NT2/D1 (cell line): ENCODE measurements at regions not wholly inside any gene's neighbourhood (a gene's known extent, or its start where the extent isn't known, plus 50 kb on each side); places are given as distances from the start of the nearest gene placed in this dataset.

Experiments used
- DNase-seq: peaks from one replicate; pipeline ENCODE4 v3.0.0-alpha.2; 2011; ENCODE audit warnings: low read depth, low spot score
- H3K27me3 ChIP-seq: 2 replicates; pipeline ENCODE4 v1.6.0; 2011; ENCODE audit warnings: mild to moderate bottlenecking; ENCODE audit not compliant: insufficient read length, insufficient read depth
- H3K36me3 ChIP-seq: 2 replicates; pipeline ENCODE4 v1.6.1; 2011; ENCODE audit warnings: mild to moderate bottlenecking, low read length, mixed read lengths; ENCODE audit not compliant: insufficient read depth, insufficient read length
- H3K4me1 ChIP-seq: 2 replicates; pipeline ENCODE4 v1.5.1; 2011; ENCODE audit not compliant: insufficient read depth, insufficient read length
- H3K4me3 ChIP-seq: 2 replicates; pipeline ENCODE4 v1.5.1; 2011; ENCODE audit warnings: low read depth; ENCODE audit not compliant: insufficient read length
- H3K9ac ChIP-seq: 2 replicates; pipeline ENCODE4 v1.6.0; 2011; ENCODE audit warnings: low read depth; ENCODE audit not compliant: insufficient read length
- H3K9me3 ChIP-seq: 2 replicates; pipeline ENCODE4 v1.5.1; 2011; ENCODE audit warnings: mild to moderate bottlenecking, low read length; ENCODE audit not compliant: insufficient read depth
- SUZ12 ChIP-seq: IDR thresholded peaks from 2 replicates; pipeline ENCODE4 v1.6.1; 2011; ENCODE audit not compliant: insufficient read length, insufficient read depth; ENCODE audit errors: extremely low read depth
- YY1 ChIP-seq: IDR thresholded peaks from 2 replicates; pipeline ENCODE4 v1.6.1; 2011; ENCODE audit not compliant: insufficient read length, insufficient read depth
- ZNF274 ChIP-seq: IDR thresholded peaks from 2 replicates; pipeline ENCODE4 v1.6.1; 2011; ENCODE audit warnings: mild to moderate bottlenecking, low read depth, low read length

DNA sequence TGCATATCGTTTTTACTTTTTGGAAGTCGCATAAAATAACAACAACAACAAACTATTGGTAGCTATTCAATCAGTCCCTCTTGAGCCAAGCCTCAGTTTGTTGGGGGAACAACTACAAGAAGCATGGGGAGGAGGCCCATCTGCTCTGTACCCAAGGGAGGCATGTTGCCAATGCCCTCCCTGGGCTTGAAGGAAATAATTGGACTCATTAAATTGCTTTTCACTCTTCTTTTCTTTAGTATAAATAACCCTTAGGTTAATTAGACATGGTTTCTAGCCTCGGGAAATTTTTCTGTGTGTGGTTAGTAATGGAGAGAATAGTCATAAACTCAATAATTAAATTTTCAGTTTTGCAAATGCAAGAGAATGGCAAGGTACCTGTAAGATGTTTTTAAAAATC, 500.7 kb downstream of the TLE4 start:
- Histone ChIP-seq H3K36me3 (no peaks in the 10 kb centered on the region), H3K4me1 (no peaks in the 10 kb centered on the region), H3K4me3 (no peak overlapping the region), H3K27me3 (no peaks in the 10 kb centered on the region), H3K9me3 (no peaks in the 10 kb centered on the region), H3K9ac (no peak overlapping the region)
- TF ChIP-seq YY1, result no peak
- no peak for TF ChIP-seq ZNF274
- TF ChIP-seq SUZ12, result no peak
- DNase-seq, result no peak

DNA sequence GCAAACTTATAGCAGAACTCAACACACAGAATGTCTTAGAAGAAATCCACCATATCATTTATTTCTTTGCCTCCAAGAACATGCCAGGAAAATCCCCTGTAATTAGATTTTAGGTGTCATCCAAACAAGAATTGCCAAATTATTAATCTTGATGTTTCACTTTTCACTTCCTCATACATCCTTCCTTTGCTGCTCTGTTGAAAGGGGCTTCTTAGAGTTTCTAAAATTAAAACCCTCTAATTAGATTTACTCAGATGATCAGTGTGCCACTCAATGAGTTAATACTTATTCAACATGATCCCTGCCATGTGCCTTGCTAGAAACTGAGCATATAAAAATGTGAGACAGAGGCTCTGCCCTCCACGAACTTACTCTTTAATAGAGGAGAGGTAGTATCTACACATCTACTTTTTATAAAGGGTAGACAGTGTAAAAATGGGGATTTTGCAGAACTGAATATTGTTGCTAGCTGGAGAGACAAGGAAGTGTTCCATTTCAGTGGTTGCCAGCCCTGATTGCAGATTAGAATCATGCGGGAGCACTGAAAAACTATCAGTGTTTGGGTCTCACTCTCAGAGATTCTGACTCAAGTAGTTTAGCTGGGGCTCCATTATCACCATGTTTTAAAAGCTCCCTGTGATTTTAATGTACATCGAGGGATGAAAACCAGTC, 498.4 kb downstream of the TLE4 start:
- Histone ChIP-seq H3K9ac (no peak overlapping the region), H3K4me1 (no peaks in the 10 kb centered on the region), H3K4me3 (no peak overlapping the region), H3K27me3 (no peaks in the 10 kb centered on the region), H3K36me3 (no peaks in the 10 kb centered on the region), H3K9me3 (no peaks in the 10 kb centered on the region)
- TF ChIP-seq SUZ12 (no peak), ZNF274 (no peak), YY1 (no peak)
- no peak for DNase-seq

DNA sequence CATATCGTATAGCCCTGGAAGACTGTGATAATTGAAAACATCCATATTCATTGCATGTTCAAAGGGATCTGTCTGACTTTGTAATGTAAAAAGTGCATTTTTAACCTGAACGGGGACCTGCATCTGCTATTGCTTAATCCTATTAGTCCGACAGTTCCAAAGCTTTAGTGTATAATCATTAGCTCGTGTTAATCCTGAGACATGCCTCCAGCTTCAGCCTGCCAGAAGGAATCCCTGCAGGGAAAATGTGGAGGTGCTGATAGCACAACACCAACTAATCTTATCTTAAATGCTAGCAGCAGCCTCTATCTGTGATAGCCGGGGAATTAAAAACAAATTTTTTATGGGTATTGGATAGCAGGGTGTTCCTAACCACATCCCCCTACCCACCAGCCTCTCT, 495.2 kb downstream of the TLE4 start:
- no peaks in the 10 kb centered on the region for H3K4me1 ChIP-seq
- no peak for TF ChIP-seq YY1
- no peak for TF ChIP-seq SUZ12
- TF ChIP-seq ZNF274, result no peak
- H3K4me3 ChIP-seq, result no peak overlapping the region
- H3K9ac ChIP-seq, result no peak overlapping the region
- no peaks in the 10 kb centered on the region for H3K27me3 ChIP-seq
- H3K9me3 ChIP-seq, result no peaks in the 10 kb centered on the region
- no peak for DNase-seq
- H3K36me3 ChIP-seq, result no peaks in the 10 kb centered on the region

DNA sequence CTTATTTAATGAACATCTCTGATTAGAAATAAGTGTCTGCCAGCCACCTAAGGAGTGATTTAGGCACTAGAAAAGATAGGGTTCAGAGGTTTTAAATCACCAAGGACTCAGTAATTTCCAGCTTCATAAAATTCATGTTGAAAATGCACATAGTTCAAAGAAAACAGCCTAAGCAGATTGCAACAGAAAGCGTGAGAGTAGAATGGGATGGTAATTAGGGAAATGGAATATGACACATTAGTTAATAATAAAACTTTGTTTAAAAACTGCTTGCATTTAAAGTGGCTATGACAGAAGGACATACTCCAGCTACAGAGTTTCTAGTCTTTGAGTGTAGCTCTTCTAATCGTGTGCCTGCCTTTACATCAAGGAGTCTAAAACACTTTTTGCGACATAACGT, 490.8 kb downstream of the TLE4 start:
- Histone ChIP-seq H3K4me1 (no peaks in the 10 kb centered on the region), H3K36me3 (no peaks in the 10 kb centered on the region), H3K4me3 (no peak overlapping the region), H3K27me3 (no peaks in the 10 kb centered on the region), H3K9ac (no peak overlapping the region), H3K9me3 (peaks cover 17% of the 10 kb centered on the region)
- TF ChIP-seq SUZ12 (no peak), YY1 (no peak), ZNF274 (no peak)
- DNase-seq, result no peak

DNA sequence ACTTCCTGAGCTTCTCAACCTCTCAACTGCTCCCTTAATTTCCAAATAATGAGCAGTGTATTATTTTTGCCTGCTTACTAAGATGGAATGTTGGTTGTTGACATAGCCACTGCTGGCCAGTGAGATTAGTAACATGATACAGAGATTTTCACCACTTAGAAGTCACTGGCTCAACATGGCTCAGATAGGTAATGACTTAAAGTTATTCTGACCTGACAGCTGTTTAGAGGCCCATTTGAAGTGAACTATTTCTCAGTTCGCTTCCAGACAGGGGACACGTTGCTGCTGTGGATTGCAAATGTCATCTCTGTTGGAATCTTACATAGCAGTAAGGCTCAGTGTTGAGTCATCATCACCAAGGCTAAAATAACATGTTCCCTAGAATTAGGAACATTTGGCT, 490.2 kb downstream of the TLE4 start:
- Histone ChIP-seq H3K9ac (no peak overlapping the region), H3K4me1 (no peaks in the 10 kb centered on the region), H3K9me3 (peaks cover 17% of the 10 kb centered on the region), H3K4me3 (no peak overlapping the region), H3K27me3 (no peaks in the 10 kb centered on the region), H3K36me3 (no peaks in the 10 kb centered on the region)
- no peak for TF ChIP-seq YY1
- TF ChIP-seq ZNF274, result no peak
- TF ChIP-seq SUZ12, result no peak
- no peak for DNase-seq

DNA sequence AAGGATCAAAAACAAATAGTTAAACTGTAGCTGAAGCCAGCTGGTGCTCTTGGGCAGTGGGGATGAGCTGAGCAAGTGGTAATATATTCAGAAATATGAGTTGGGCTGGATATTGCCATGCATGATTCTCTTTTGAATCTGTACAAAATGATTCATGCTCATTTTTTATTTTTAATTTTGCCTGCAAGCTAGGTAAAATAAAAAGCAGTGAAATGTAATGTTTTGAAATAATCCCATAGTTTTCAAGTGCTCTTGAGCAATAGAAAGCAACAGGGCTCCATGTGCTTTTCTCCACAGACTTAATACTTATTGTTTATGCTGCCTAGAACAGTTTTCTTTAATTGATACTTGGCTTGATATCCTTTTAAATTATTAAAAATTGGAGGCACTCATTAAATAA, 489.3 kb downstream of the TLE4 start:
- H3K4me3 ChIP-seq, result no peak overlapping the region

DNA sequence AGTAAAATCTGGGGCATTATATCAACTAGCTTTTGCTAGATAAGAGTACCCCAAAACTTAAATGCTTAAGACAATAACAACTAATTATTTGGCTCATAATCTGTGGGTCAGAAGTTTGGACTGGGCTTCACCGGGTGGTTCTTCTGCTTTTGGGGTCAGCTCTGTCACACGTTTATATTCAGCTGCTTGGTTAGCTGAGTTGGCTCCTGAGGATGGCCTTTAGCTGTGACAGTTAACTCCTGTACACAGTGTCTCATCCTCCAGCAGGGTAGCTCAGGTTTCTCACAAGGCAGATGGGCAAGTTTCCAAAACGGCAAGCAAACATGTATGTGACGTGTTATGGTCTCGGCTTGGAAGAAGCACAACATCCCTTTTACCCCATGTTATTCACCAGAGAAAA, 488.2 kb downstream of the TLE4 start:
- DNase-seq, result no peak
- H3K9me3 ChIP-seq, result peaks cover 17% of the 10 kb centered on the region
- TF ChIP-seq YY1, result no peak
- no peak for TF ChIP-seq ZNF274
- no peak for TF ChIP-seq SUZ12
- no peaks in the 10 kb centered on the region for H3K36me3 ChIP-seq
- H3K27me3 ChIP-seq, result no peaks in the 10 kb centered on the region
- H3K4me3 ChIP-seq, result no peak overlapping the region
- H3K4me1 ChIP-seq, result no peaks in the 10 kb centered on the region
- H3K9ac ChIP-seq, result no peak overlapping the region

More for the DNA sequence above, 489.3 kb downstream of the TLE4 start:
- Histone ChIP-seq H3K9ac (no peak overlapping the region), H3K36me3 (no peaks in the 10 kb centered on the region), H3K9me3 (peaks cover 17% of the 10 kb centered on the region), H3K27me3 (no peaks in the 10 kb centered on the region), H3K4me1 (no peaks in the 10 kb centered on the region)
- TF ChIP-seq SUZ12, result no peak
- TF ChIP-seq ZNF274, result no peak
- TF ChIP-seq YY1, result no peak
- no peak for DNase-seq

DNA sequence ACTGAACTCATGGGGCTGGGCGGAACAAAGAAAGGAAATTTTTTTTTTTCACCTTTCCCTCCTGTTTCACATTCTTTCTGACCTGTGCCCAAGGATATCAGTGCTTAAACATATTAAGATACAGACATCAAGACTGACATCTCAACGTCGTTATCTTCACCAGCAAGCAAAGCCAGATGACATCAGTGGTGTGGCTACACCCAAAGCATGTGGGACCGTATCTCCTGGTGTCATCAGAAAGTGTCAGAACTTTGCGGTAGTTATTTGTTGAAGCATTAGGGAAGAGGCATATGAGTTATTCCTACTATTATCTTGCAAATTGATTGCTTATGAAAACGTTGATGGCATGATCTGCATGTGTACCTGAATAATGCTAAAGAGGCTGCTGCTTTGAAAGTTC, 487.4 kb downstream of the TLE4 start:
- no peak for DNase-seq
- no peak for TF ChIP-seq YY1
- TF ChIP-seq ZNF274, result no peak
- TF ChIP-seq SUZ12, result no peak
- Histone ChIP-seq H3K36me3 (no peaks in the 10 kb centered on the region), H3K27me3 (no peaks in the 10 kb centered on the region), H3K4me3 (no peak overlapping the region), H3K9me3 (peaks cover 17% of the 10 kb centered on the region), H3K9ac (no peak overlapping the region), H3K4me1 (no peaks in the 10 kb centered on the region)
